ENCODE measurements at regions not wholly inside any gene's neighbourhood (a gene's known extent, or its start where the extent isn't known, plus 50 kb on each side); places are given as distances from the start of the nearest gene placed in this dataset.
"Not testable (repeated sequence)": the region's sequence is repeated elsewhere in the genome, so short reads cannot be mapped to it uniquely, and the experiment has no call there.

- no peak for DNase-seq
Observed at GRCh38 chr6:126206504-126207246, 133.2 kb upstream of the CENPW start.

DNA sequence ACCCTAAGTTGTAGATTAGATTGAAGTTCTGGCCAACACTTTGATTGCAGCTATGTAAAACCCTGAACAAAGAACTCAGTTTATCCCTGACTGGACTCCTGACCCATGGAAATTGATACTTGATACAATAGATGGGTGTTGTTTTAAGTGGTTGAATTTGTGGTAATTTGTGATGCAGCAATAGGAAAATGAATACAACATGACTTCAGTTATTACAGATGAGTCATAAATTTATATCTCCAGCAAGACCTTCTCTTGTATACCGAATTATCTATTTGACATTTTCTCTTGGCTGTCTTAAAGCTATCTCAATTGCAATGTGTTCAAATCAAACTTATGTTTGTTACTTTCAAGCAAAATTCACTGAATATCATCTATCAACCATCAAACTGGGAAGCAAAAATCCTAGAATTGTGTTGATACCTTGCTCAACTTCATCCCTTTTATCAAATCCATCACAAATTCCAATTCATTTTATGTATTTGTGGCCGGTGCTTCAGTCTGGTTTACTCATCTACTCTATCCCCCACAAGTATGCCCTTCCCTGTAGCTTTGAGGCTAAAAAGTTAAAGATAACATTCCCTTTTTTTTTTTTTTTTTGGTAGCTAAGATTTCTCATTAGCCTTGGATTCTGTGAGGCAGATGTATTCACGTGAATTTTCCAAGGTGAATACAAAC, 129.4 kb upstream of the CENPW start:
- no peak for DNase-seq

DNA sequence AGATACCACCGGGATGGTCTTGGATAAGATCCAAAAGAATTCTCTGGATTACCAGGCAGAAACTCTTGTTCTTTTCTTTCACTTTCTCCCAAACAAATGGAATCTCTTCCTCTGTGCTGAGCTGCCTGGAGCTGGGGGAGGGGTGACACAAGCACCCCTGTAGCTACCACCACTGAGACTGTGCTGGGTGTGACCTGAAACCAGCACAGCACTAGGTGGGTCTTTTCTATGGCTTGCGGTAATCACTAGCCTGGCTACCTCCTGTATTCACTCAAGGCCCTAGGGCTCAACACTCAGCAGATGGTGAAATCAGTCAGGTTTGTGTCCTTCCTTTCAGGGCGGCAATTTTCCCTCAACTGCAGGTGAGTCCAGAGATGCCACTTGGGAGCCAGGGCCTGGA, 122.4 kb upstream of the CENPW start:
- no peak for DNase-seq

DNA sequence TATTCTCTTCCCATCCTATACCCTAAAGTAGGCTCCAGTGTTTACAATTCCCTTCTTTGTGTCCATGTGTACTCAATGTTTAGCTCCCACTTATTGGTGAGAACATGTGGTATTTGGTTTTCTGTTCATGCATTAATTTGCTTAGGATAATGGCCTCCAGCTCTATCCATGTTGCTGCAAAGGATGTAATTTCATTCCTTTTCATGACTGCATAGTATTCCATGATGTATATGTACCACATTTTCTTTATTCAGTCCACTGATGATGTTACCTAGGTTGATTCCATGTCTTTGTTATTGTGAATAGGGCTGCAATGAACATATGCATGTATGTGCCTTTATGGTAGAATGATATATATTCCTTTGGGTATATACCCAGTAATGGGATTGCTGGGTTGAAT, 119.0 kb upstream of the CENPW start:
- not testable (repeated sequence) for DNase-seq

GRCh38 chr6:126227833-126228702, 111.8 kb upstream of the CENPW start:
- DNase-seq, result peak; percentile 46

DNA sequence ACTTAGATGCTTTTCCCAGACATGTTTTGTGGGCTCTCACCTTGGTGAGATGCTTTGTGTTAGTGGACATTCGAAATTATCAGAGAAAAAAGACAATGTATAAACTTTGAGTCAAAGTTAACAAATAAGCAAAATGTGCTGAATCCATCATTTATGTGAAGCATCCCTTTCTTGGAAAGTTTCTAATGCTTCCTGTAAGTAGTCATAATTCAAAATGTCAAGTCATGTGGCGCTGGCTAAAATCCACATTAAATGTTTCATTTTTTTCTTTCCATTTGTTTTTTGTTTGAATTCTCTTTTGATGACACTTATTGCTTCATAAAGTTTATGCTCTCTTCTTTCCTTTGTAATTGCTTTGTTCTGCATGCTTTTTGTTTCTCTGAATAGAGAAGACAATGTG, 107.2 kb upstream of the CENPW start:
- no peak for DNase-seq

GRCh38 chr6:126233192-126233591, 106.7 kb upstream of the CENPW start:
- no peak for DNase-seq

DNA sequence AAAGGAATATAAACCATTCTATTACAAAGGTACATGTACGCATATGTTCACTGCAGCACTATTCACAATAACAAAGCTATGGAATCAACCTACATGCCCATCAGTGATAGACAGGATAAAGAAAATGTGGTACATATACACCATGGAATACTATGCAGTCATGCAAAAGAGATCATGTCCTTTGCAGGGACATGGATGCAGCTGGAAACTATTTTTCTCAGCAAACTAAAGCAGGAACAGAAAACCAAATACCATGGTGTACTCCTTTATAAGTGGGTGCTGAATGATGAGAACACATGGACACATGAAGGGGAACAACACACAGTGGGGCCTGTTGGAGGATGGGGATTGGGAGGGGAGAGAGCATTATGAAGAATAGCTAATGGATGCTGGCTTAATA, 104.6 kb upstream of the CENPW start:
- no peak for DNase-seq

GRCh38 chr6:126245077-126245476, 94.8 kb upstream of the CENPW start:
- no peak for DNase-seq

DNA sequence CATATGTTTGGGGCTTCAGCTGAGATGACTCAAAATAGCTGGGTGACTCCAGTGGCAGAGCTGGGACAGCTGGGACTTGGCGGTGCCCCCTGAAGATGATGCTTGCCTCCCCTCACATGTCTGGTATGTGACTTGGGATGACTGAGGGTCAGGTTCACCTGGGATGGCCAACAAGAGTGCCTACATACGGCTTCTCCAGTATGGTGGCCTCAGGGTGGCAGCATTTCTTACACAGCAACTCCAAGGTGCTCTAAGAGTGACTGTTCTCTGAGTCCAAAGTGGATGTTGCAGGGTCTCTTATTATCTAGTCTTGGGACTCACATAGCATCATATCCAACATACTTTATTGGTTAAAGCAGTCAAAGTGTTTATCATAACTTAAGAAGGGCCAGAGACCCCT, 87.8 kb upstream of the CENPW start:
- DNase-seq, result no peak

DNA sequence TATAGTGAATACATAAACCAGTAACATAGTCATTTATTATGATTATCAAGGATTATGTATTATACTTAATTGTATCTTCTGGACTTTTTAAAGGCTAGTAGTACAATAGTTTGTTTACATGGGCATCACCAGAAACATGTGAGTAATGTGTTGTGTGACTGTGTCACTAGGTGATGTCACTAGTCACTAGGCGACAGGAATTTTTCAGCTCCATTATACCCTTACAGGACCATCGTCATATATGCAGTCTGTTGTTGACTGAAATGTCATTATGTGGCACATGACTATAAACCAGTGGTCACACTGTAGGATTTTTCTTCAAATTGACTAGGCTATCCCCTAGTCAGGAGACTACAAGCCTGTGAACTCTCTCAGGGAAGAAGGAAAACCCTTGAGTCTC, 86.5 kb upstream of the CENPW start:
- DNase-seq, result no peak

DNA sequence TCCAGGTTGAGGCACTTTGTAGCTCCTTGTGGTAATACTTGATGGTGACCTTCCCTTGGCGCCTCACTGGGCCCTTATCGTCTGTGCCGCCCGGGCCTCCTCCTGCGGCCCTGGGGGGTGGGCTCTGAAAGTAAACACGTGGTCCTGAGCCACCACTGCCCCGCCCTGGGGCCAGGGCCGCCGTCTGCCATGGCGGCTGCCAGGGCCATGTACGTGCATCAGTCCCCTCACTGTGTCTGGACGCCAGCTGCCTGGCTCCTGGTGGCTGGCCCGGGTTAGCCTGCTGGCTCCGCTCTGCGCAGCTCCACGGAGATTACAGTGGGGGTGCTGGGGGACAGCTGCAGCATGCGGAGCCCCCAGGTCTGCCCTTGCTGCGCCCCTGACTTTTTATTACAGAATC, 81.8 kb upstream of the CENPW start:
- DNase-seq, result no peak

- no peak for DNase-seq
Observed at GRCh38 chr6:126261792-126262421, 78.0 kb upstream of the CENPW start.

GRCh38 chr6:126264265-126264664, 75.7 kb upstream of the CENPW start:
- DNase-seq, result no peak

- DNase-seq, result no peak
Observed at GRCh38 chr6:126266664-126267063, 73.3 kb upstream of the CENPW start.

DNA sequence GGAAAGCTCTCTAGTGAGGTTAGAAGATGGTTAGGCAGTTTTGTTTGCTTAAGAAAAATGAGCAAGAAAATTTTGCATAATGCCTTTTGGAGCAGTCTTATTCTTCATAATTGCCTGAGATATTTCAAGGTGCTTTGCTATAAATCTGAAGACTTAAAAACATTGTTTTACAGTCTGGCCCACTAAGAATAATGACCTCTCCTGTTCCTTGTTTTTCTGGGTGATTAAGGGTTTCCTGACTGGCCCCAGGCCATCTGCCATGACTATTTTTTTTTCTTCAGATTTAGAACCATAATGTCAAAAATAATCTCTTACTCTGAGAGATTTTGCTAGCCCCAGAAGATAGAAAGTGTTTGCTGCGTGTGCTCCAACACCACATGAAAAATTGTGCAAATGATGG, 72.3 kb upstream of the CENPW start:
- DNase-seq, result no peak

DNA sequence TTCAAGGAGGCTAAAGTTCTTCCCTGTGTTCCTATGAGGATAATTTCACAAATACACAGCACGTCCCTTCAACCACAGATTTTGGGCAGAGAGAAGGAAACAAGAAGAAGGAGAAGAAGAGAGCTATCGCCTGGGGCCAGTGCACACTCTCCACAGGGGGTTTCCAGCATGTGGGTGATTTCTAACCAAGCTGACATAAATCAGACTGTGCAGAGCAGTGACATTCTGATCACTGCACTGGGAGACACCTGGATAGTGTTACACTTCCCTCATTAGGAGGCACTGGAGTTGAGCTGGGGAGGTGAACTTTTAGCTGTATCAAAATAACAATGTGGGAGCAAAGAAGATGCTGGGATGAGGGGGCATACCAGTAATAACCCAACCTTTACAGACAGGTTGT, 71.8 kb upstream of the CENPW start:
- DNase-seq, result no peak

- no peak for DNase-seq
Observed at GRCh38 chr6:126280287-126280686, 59.6 kb upstream of the CENPW start.

- no peak for DNase-seq
Observed at GRCh38 chr6:126285871-126286365, 54.0 kb upstream of the CENPW start.

Measured in DMS79 (cell line).